A549 (cell line): ENCODE measurements at regions not wholly inside any gene's neighbourhood (a gene's known extent, or its start where the extent isn't known, plus 50 kb on each side); places are given as distances from the start of the nearest gene placed in this dataset.

Experiments used
- ATAC-seq, 2 experiments: fragments of 200-7000 bp in 1 of 2; fragments of >200 bp in 1 of 2; cut with Nextera tagmentation in 1 of 2; cut with Tn5 transposase in 1 of 2; 3 replicates each; pipeline versions ENCODE4 v1.8.0 to v1.9.1; 2018 to 2020; ENCODE audit warnings: mild to moderate bottlenecking in 1 of 2, moderate library complexity in 1 of 2
- CTCF ChIA-PET: fragments of 300-600 bp; sonication (Branson Sonifier 250); formaldehyde crosslinking; extraction: SDS; loops from one replicate; lab custom pipeline; 2021; ENCODE audit warnings: antibody characterized with exemption, inconsistent platforms; lab: Yijun Ruan, JAX
- POLR2A ChIA-PET: fragments of 350-600 bp; formaldehyde crosslinking; extraction: SDS; loops from one replicate; lab custom pipeline; 2021; ENCODE audit warnings: antibody characterized with exemption, inconsistent platforms; lab: Yijun Ruan, JAX
- DNase-seq, 2 experiments: peaks; one replicate each; pipeline versions ENCODE4 v3.0.0 to v3.0.0-alpha.2; 2011 to 2016; ENCODE audit warnings: low read depth in 1 of 2, low spot score in 1 of 2
- FAIRE-seq: peaks from 2 replicates; lab custom pipeline; 2011; peaks lifted over from hg19 to GRCh38; lab: Jason Lieb, UNC
- H3K27ac ChIP-seq, 2 experiments: fragments of >200 bp; sonication (Bioruptor Twin); formaldehyde crosslinking; 3 replicates each; pipeline ENCODE4 v1.5.1; 2016 to 2017
- H3K4me1 ChIP-seq: fragments of >200 bp; sonication (Bioruptor Twin); formaldehyde crosslinking; 3 replicates; pipeline ENCODE4 v1.6.1; 2016
- H3K4me2 ChIP-seq: fragments of >200 bp; sonication (Bioruptor Twin); formaldehyde crosslinking; 3 replicates; pipeline ENCODE4 v1.6.1; 2016
- H3K4me3 ChIP-seq: fragments of >200 bp; sonication (Bioruptor Twin); formaldehyde crosslinking; 3 replicates; pipeline ENCODE4 v1.5.1; 2016
- H3K9me3 ChIP-seq: fragments of >200 bp; sonication (Bioruptor Twin); formaldehyde crosslinking; 3 replicates; pipeline ENCODE4 v1.6.1; 2016
- BHLHE40 ChIP-seq: IDR thresholded peaks from 2 replicates; pipeline ENCODE4 v1.6.1; 2012; ENCODE audit warnings: low read depth, low read length, inconsistent platforms
- CHD2 ChIP-seq: fragments of 150-350 bp; IDR thresholded peaks from 2 replicates; pipeline ENCODE4 v1.6.1; 2014; ENCODE audit warnings: low read length; ENCODE audit not compliant: partially characterized antibody
- CHD4 ChIP-seq: fragments of 200-600 bp; sonication (generic); IDR thresholded peaks from 2 replicates; pipeline ENCODE4 v1.6.1; 2016; ENCODE audit warnings: antibody characterized with exemption, mild to moderate bottlenecking, borderline replicate concordance
- EHF ChIP-seq: fragments of 250-450 bp; sonication (Bioruptor Pico); IDR thresholded peaks from 2 replicates; pipeline ENCODE4 v1.5.0; 2020; ENCODE audit warnings: mild to moderate bottlenecking
- EHMT2 ChIP-seq: fragments of 200-600 bp; sonication (generic); IDR thresholded peaks from 2 replicates; pipeline ENCODE4 v1.6.1; 2016; ENCODE audit warnings: antibody characterized with exemption, low read depth, mild to moderate bottlenecking, moderate library complexity
- ELK1 ChIP-seq: fragments of 150-350 bp; IDR thresholded peaks from 2 replicates; pipeline ENCODE4 v1.6.1; 2014; ENCODE audit warnings: low read depth, mild to moderate bottlenecking, low read length
- EP300 ChIP-seq, 2 experiments: fragments of >200 bp; sonication (Bioruptor Twin); formaldehyde crosslinking; IDR thresholded peaks; 2 replicates in 1 of 2; 3 replicates in 1 of 2; pipeline ENCODE4 v1.6.1; 2016 to 2017
- ESRRA ChIP-seq: fragments of 150-350 bp; IDR thresholded peaks from 2 replicates; pipeline ENCODE4 v1.6.1; 2014; ENCODE audit warnings: mild to moderate bottlenecking, low read length, borderline replicate concordance
- FOSB ChIP-seq: fragments of 250-450 bp; sonication (Bioruptor Pico); IDR thresholded peaks from 2 replicates; pipeline ENCODE4 v1.5.0; 2020; ENCODE audit warnings: mild to moderate bottlenecking, moderate library complexity
- FOXS1 ChIP-seq: fragments of 250-450 bp; sonication (Bioruptor Pico); IDR thresholded peaks from 2 replicates; pipeline ENCODE4 v1.5.0; 2020; ENCODE audit warnings: mild to moderate bottlenecking, moderate library complexity
- HDAC2 ChIP-seq: fragments of 200-600 bp; sonication (generic); IDR thresholded peaks from 2 replicates; pipeline ENCODE4 v1.6.1; 2016
- HEYL ChIP-seq: fragments of 250-450 bp; sonication (Bioruptor Pico); IDR thresholded peaks from 2 replicates; pipeline ENCODE4 v1.8.0; 2021; ENCODE audit warnings: mild to moderate bottlenecking, moderate library complexity
- HOXB5 ChIP-seq: fragments of 250-450 bp; sonication (Bioruptor Pico); IDR thresholded peaks from 2 replicates; pipeline ENCODE4 v1.5.0; 2020; ENCODE audit warnings: mild to moderate bottlenecking, moderate library complexity
- JUN ChIP-seq, 2 experiments: fragments of >200 bp; sonication (Bioruptor Twin); formaldehyde crosslinking; IDR thresholded peaks; 2 replicates in 1 of 2; 3 replicates in 1 of 2; pipeline ENCODE4 v1.6.1; 2016 to 2017
- KDM5A ChIP-seq: fragments of 200-600 bp; sonication (generic); IDR thresholded peaks from 2 replicates; pipeline ENCODE4 v1.6.1; 2016; ENCODE audit warnings: antibody characterized with exemption, mild to moderate bottlenecking
- MAFK ChIP-seq: fragments of 450-650 bp; IDR thresholded peaks from 2 replicates; pipeline ENCODE4 v1.6.1; 2014; ENCODE audit not compliant: partially characterized antibody
- MAZ ChIP-seq: fragments of 150-350 bp; IDR thresholded peaks from 2 replicates; pipeline ENCODE4 v1.6.1; 2014; ENCODE audit warnings: antibody characterized with exemption, low read depth, low read length, borderline replicate concordance
- NPAS2 ChIP-seq: fragments of 250-450 bp; sonication (Bioruptor Pico); IDR thresholded peaks from 2 replicates; pipeline ENCODE4 v1.8.0; 2022; ENCODE audit warnings: mild to moderate bottlenecking, moderate library complexity, borderline replicate concordance
- NR3C1 ChIP-seq: fragments of >200 bp; sonication (Bioruptor Twin); formaldehyde crosslinking; IDR thresholded peaks from 3 replicates; pipeline ENCODE4 v1.6.1; 2017
- PBX3 ChIP-seq: IDR thresholded peaks from 2 replicates; pipeline ENCODE4 v1.6.1; 2012
- POLR2A ChIP-seq: IDR thresholded peaks from 2 replicates; pipeline ENCODE4 v1.6.1; 2012; ENCODE audit warnings: mild to moderate bottlenecking, low read length
- RAD21 ChIP-seq, 2 experiments: fragments of >200 bp in 1 of 2; sonication (Bioruptor Twin) in 1 of 2; formaldehyde crosslinking in 1 of 2; IDR thresholded peaks in 1 of 2; conservative IDR thresholded peaks in 1 of 2; 2 replicates in 1 of 2; 3 replicates in 1 of 2; pipeline ENCODE4 v1.6.1; 2012 to 2018; ENCODE audit warnings: inconsistent platforms in 1 of 2
- SMC3 ChIP-seq: fragments of >200 bp; sonication (Bioruptor Twin); formaldehyde crosslinking; IDR thresholded peaks from 3 replicates; pipeline ENCODE4 v1.6.1; 2018; ENCODE audit warnings: inconsistent platforms
- SREBF2 ChIP-seq: fragments of 450-650 bp; IDR thresholded peaks from 2 replicates; pipeline ENCODE4 v1.6.1; 2014; ENCODE audit warnings: mild to moderate bottlenecking, moderate library complexity
- TFCP2L1 ChIP-seq: fragments of 250-450 bp; sonication (Bioruptor Pico); IDR thresholded peaks from 2 replicates; pipeline ENCODE4 v1.5.0; 2021; ENCODE audit warnings: mild to moderate bottlenecking
- USF2 ChIP-seq: fragments of 450-650 bp; IDR thresholded peaks from 2 replicates; pipeline ENCODE4 v1.6.1; 2014; ENCODE audit warnings: antibody characterized with exemption
- ZSCAN20 ChIP-seq: fragments of 250-450 bp; sonication (Bioruptor Pico); IDR thresholded peaks from 2 replicates; pipeline ENCODE4 v1.8.0; 2022; ENCODE audit warnings: mild to moderate bottlenecking, moderate library complexity
- WGBS: methylation state at CpG from one replicate; pipeline ENCODE4 v1.1.6; 2017; ENCODE audit errors: missing lambda C conversion rate; 5-methylcytosine and 5-hydroxymethylcytosine counted together
- TF ChIP-seq, protein P1 (sequence below): fragments of 200-600 bp; sonication (generic); IDR thresholded peaks from 2 replicates; pipeline ENCODE4 v1.6.1; 2016; ENCODE audit warnings: antibody characterized with exemption, mild to moderate bottlenecking, moderate library complexity

- CTCF ChIA-PET = no interaction called here
- H3K9me3 ChIP-seq = no peaks in the 10 kb centered on the region
- no peak overlapping the region for H3K4me3 ChIP-seq
- TF ChIP-seq EHMT2 (no peak), MAFK (peak; percentile 66), FOSB (no peak), USF2 (no peak), HOXB5 (CRISPR knock-in tag) (no peak)
- 0% methylated on average over 1 of the region's 1 CpG for WGBS
- ATAC-seq (no peak), FAIRE-seq (no peak), DNase-seq (no peak)
- H3K27ac ChIP-seq = no peak overlapping the region
- H3K4me2 ChIP-seq = no peak overlapping the region
- no peaks in the 10 kb centered on the region for H3K4me1 ChIP-seq
- POLR2A ChIA-PET = no interaction called here
These were observed 483.3 kb downstream of the KLHL13 start for GRCh38 chrX:117633277-117633676.

DNA sequence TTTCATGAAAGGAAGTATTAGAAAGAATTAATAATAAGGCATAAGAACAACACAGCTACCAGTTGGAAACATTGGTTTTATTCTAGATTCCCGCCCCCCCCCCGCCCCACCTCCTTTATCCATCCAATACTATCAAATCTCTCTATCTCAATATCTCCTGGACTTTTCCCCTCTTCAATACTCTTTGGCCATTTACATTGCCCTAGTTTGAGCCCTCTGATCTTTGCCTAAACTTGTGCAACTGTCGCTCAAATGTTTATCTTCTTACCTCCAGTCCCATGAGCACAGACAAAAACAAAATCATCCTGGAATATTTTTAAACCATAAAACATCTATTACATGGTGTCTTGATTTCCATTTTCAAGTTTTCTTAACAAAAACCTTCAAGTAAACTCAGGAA lies 488.2 kb downstream of the KLHL13 start:
- ChIA-PET CTCF (no interaction called here), POLR2A (no interaction called here)
- no peak for TF ChIP-seq SREBF2
- no peak for TF ChIP-seq KDM5A
- no peak for TF ChIP-seq ZSCAN20 (CRISPR knock-in tag)
- no peak for TF ChIP-seq CHD2
- no peak for TF ChIP-seq MAZ
- TF ChIP-seq CHD4 = no peak
- no peak for TF ChIP-seq HEYL (CRISPR knock-in tag)
- no peak overlapping the region for H3K4me2 ChIP-seq
- H3K9me3 ChIP-seq = no peaks in the 10 kb centered on the region
- no peak overlapping the region for H3K4me3 ChIP-seq
- no peak overlapping the region for H3K27ac ChIP-seq
- DNase-seq (no peak), FAIRE-seq (no peak), ATAC-seq (no peak)
- no peaks in the 10 kb centered on the region for H3K4me1 ChIP-seq
- 5% methylated on average over 3 of the region's 3 CpGs for WGBS

- H3K4me1 ChIP-seq = no peaks in the 10 kb centered on the region
- no peak for ATAC-seq
- H3K9me3 ChIP-seq = no peaks in the 10 kb centered on the region
- H3K4me2 ChIP-seq = no peak overlapping the region
- TF ChIP-seq ELK1 (no peak), TFCP2L1 (CRISPR knock-in tag) (no peak), BHLHE40 (no peak), HDAC2 (no peak), NR3C1 (no peak), CHD4 (no peak), NPAS2 (CRISPR knock-in tag) (no peak), RAD21 (conservative IDR thresholded peaks at IDR 0.05 in 1 of 2, IDR thresholded peaks at IDR 0.05 in 1 of 2) (no peak), POLR2A (no peak), ESRRA (no peak), PBX3 (no peak), EHF (CRISPR knock-in tag) (no peak), JUN (IDR thresholded peaks at IDR 0.05) (no peak), SMC3 (no peak), FOXS1 (CRISPR knock-in tag) (no peak), EP300 (IDR thresholded peaks at IDR 0.05) (no peak), HOXB5 (CRISPR knock-in tag) (no peak)
- TF ChIP-seq, protein P1, sequence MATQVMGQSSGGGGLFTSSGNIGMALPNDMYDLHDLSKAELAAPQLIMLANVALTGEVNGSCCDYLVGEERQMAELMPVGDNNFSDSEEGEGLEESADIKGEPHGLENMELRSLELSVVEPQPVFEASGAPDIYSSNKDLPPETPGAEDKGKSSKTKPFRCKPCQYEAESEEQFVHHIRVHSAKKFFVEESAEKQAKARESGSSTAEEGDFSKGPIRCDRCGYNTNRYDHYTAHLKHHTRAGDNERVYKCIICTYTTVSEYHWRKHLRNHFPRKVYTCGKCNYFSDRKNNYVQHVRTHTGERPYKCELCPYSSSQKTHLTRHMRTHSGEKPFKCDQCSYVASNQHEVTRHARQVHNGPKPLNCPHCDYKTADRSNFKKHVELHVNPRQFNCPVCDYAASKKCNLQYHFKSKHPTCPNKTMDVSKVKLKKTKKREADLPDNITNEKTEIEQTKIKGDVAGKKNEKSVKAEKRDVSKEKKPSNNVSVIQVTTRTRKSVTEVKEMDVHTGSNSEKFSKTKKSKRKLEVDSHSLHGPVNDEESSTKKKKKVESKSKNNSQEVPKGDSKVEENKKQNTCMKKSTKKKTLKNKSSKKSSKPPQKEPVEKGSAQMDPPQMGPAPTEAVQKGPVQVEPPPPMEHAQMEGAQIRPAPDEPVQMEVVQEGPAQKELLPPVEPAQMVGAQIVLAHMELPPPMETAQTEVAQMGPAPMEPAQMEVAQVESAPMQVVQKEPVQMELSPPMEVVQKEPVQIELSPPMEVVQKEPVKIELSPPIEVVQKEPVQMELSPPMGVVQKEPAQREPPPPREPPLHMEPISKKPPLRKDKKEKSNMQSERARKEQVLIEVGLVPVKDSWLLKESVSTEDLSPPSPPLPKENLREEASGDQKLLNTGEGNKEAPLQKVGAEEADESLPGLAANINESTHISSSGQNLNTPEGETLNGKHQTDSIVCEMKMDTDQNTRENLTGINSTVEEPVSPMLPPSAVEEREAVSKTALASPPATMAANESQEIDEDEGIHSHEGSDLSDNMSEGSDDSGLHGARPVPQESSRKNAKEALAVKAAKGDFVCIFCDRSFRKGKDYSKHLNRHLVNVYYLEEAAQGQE = no peak
- TF ChIP-seq, all 56 proteins: peak for 0
- FAIRE-seq (no peak), DNase-seq (no peak)
- ChIA-PET POLR2A (no interaction called here), CTCF (no interaction called here)
- Histone ChIP-seq H3K4me3 (no peak overlapping the region), H3K27ac (no peak overlapping the region)
- WGBS = 2% methylated on average over 3 of the region's 3 CpGs
These were observed 505.8 kb downstream of the KLHL13 start for GRCh38 chrX:117610806-117611205.
